ENCODE measurements at regions not wholly inside any gene's neighbourhood (a gene's known extent, or its start where the extent isn't known, plus 50 kb on each side); places are given as distances from the start of the nearest gene placed in this dataset.

GRCh38 chr20:2236256-2236655 lies 59.5 kb upstream of the TGM3 start:
- no peak for DNase-seq (ENCODE audit: low read depth)

- DNase-seq (ENCODE audit: low read depth) = no peak
These were observed 58.7 kb upstream of the TGM3 start for GRCh38 chr20:2237059-2237458.

DNA sequence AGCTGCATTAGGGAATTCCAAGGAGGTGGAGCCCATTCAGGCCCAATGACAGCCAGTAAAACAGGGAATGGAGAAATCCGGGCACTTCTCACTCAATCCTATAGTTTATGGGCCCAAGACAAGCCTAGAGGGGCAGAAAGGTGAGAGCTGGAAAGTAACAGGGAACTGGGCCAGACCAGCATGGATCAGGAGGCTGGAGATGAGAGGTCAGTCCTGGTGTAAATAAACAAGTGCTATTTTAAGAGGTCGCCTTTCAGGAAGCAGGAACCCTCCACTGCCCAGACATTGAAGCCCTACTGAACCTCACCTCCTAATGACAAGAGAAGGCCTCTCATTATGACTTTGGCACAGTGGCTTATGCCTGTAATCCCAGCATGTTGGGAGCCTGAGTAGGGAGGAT lies 57.2 kb upstream of the TGM3 start:
- DNase-seq (ENCODE audit: low read depth) = no peak

GRCh38 chr20:2240835-2241234 lies 55.0 kb upstream of the TGM3 start:
- no peak for DNase-seq (ENCODE audit: low read depth)

DNA sequence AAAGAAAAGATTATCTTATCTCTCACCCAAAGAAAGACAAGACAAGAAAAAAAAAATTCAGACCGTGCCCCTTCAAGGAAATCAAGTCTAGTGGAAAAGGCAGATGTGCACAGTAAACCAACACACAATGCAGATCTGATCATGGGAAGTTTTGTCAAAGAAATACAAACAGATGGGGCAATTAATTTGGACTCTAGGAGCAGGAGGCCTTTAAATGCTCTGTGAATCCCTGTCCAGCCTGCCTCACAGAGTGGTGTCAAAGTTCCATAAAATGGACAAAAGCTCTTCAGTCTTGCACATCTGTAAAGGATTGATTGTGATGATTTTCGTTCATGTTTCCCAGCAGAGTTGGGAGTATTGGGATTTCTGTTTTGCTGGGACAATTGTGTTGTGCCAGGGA lies 53.1 kb upstream of the TGM3 start:
- no peak for DNase-seq (ENCODE audit: low read depth)

GRCh38 chr20:2244523-2244922 lies 51.3 kb upstream of the TGM3 start:
- DNase-seq (ENCODE audit: low read depth) = no peak

GRCh38 chr20:2244993-2245392 lies 50.8 kb upstream of the TGM3 start:
- no peak for DNase-seq (ENCODE audit: low read depth)

GRCh38 chr20:2245637-2246036 lies 50.2 kb upstream of the TGM3 start:
- no peak for DNase-seq (ENCODE audit: low read depth)
